Astrocyte (in vitro differentiated cells and primary cell): ENCODE measurements at regions not wholly inside any gene's neighbourhood (a gene's known extent, or its start where the extent isn't known, plus 50 kb on each side); places are given as distances from the start of the nearest gene placed in this dataset.

ENCODE experiments used
- DNase-seq: peaks from one replicate; pipeline ENCODE4 v3.0.0-alpha.2; 2010; ENCODE audit warnings: low read depth
- FAIRE-seq: peaks from 2 replicates; lab custom pipeline; 2011; peaks lifted over from hg19 to GRCh38; lab: Jason Lieb, UNC
- H2AFZ ChIP-seq: 2 replicates; pipeline ENCODE4 v1.6.0; 2012; ENCODE audit warnings: low read depth, low read length, inconsistent platforms
- H3K27ac ChIP-seq: 2 replicates; pipeline ENCODE4 v1.5.1; 2011; ENCODE audit warnings: low read depth, low read length, inconsistent platforms
- H3K27me3 ChIP-seq: 2 replicates; pipeline ENCODE4 v1.6.0; 2011; ENCODE audit warnings: low read length, inconsistent platforms; ENCODE audit not compliant: insufficient read depth
- H3K36me3 ChIP-seq: 2 replicates; pipeline ENCODE4 v1.5.1; 2011; ENCODE audit warnings: low read length, inconsistent platforms; ENCODE audit not compliant: insufficient read depth
- H3K4me1 ChIP-seq: 2 replicates; pipeline ENCODE4 v1.5.1; 2011; ENCODE audit warnings: low read length, inconsistent platforms; ENCODE audit not compliant: insufficient read depth
- H3K4me2 ChIP-seq: 2 replicates; pipeline ENCODE4 v1.6.0; 2012; ENCODE audit warnings: low read length, inconsistent platforms
- H3K4me3 ChIP-seq: 2 replicates; pipeline ENCODE4 v1.5.1; 2011; ENCODE audit warnings: low read depth, mild to moderate bottlenecking, low read length, inconsistent platforms; ENCODE audit not compliant: insufficient read depth
- H3K79me2 ChIP-seq: 2 replicates; pipeline ENCODE4 v1.6.0; 2012; ENCODE audit warnings: mild to moderate bottlenecking, low read length, inconsistent platforms; ENCODE audit not compliant: insufficient read depth
- H3K9ac ChIP-seq: 2 replicates; pipeline ENCODE4 v1.6.0; 2012; ENCODE audit warnings: mild to moderate bottlenecking, low read length, inconsistent platforms
- H3K9me3 ChIP-seq: 2 replicates; pipeline ENCODE4 v1.5.1; 2012; ENCODE audit warnings: low read depth, mild to moderate bottlenecking, low read length, inconsistent platforms; ENCODE audit not compliant: insufficient read depth
- H4K20me1 ChIP-seq: 2 replicates; pipeline ENCODE4 v1.6.0; 2012; ENCODE audit warnings: low read length, inconsistent platforms; ENCODE audit not compliant: insufficient read depth
- H3K27ac Mint-ChIP-seq: one replicate; pipeline ENCODE4 v1.8.0; 2021; ENCODE audit warnings: mild to moderate bottlenecking, mixed read lengths; ENCODE audit not compliant: unreplicated experiment
- H3K27me3 Mint-ChIP-seq: one replicate; pipeline ENCODE4 v1.8.0; 2021; ENCODE audit warnings: low read depth, mixed read lengths; ENCODE audit not compliant: unreplicated experiment
- H3K36me3 Mint-ChIP-seq: one replicate; pipeline ENCODE4 v1.8.0; 2021; ENCODE audit warnings: low read depth, mixed read lengths; ENCODE audit not compliant: unreplicated experiment
- H3K4me1 Mint-ChIP-seq: one replicate; pipeline ENCODE4 v1.8.0; 2021; ENCODE audit warnings: low read depth, mixed read lengths; ENCODE audit not compliant: unreplicated experiment
- H3K4me3 Mint-ChIP-seq: one replicate; pipeline ENCODE4 v1.8.0; 2021; ENCODE audit warnings: mild to moderate bottlenecking, moderate library complexity, mixed read lengths; ENCODE audit not compliant: unreplicated experiment
- H3K9me3 Mint-ChIP-seq: one replicate; pipeline ENCODE4 v1.8.0; 2021; ENCODE audit warnings: mild to moderate bottlenecking, mixed read lengths; ENCODE audit not compliant: unreplicated experiment
- CTCF ChIP-seq: IDR thresholded peaks from 2 replicates; pipeline ENCODE4 v1.5.1; 2011; ENCODE audit warnings: low read depth, mild to moderate bottlenecking, inconsistent platforms, low read length, moderate library complexity; ENCODE audit not compliant: insufficient read depth
- EZH2 ChIP-seq: IDR thresholded peaks from 2 replicates; pipeline ENCODE4 v1.6.1; 2012; ENCODE audit warnings: mild to moderate bottlenecking, low read length, inconsistent platforms; ENCODE audit not compliant: insufficient read depth

DNA sequence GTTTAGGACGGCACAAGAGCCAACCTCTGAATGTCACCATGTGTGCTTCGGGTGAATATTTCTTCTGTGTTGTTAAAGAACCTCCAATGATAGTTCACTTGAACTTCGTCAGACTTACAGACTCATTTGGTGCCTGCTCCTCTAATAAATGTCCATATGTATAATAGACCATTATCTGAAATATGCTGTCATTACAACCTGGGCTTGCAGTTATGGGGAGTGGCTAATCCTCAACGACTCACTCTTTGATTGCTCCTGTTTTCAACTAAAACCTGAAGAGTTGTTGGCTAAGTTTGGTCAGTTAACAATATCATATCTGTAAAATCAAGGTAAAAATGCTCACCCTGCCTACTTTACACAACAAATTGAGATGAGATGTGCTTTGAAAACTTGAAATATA lies 298.7 kb upstream of the PTGER4 start:
- Histone ChIP-seq H2AFZ (no peak overlapping the region), H3K9ac (no peak overlapping the region), H3K27ac (no peak overlapping the region), H3K27me3 (no peaks in the 10 kb centered on the region), H3K9me3 (no peaks in the 10 kb centered on the region), H3K36me3 (no peaks in the 10 kb centered on the region), H4K20me1 (no peaks in the 10 kb centered on the region), H3K4me1 (peaks cover 12% of the 10 kb centered on the region), H3K4me3 (no peak overlapping the region), H3K79me2 (no peaks in the 10 kb centered on the region), H3K4me2 (no peak overlapping the region)
- FAIRE-seq, result no peak
- no peaks in the 10 kb centered on the region for H3K27me3 Mint-ChIP-seq
- no peak overlapping the region for H3K27ac Mint-ChIP-seq
- peaks cover 2% of the 10 kb centered on the region for H3K9me3 Mint-ChIP-seq
- H3K4me1 Mint-ChIP-seq, result peaks cover 43% of the 10 kb centered on the region
- no peak for DNase-seq
- H3K4me3 Mint-ChIP-seq, result no peak overlapping the region
- TF ChIP-seq EZH2, result no peak
- TF ChIP-seq CTCF, result no peak
- H3K36me3 Mint-ChIP-seq, result no peaks in the 10 kb centered on the region

DNA sequence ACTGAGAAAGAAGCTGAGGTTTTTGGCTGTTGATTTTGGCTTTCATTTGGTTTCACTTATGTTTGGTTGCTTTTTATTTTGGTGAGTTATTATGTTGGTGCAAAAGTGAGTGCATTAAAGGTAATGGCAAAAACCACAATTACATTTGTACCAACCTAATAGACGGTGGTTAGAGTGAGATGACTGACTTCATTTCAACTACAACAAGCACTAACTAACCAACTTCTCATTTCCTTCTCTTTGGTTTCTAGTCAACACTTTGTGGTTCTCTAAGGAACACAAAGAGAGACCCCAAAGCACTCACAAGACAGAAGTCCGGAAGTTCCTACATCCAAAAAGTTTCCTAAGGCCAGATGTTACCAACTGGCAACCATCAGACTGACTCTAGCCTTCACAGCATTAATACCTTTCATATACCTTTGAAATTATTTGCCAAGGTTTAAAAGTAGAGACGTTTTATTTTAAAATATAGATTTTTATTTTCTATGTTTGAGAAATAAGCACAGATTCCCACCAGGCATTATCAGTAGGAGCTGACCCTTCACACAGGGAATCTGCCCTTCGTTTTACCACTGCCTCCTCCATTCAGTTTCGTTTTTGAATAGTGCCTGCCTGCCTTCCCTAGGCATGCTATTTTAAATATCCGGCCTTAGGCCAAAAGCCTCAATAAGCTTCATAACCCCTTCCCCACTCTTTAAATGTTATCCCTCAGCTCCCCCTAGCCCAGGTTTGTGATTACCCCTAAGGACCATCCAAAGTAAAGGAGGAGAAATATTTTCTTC lies 301.1 kb upstream of the PTGER4 start:
- H3K36me3 Mint-ChIP-seq, result no peaks in the 10 kb centered on the region
- no peak overlapping the region for H3K27ac ChIP-seq
- FAIRE-seq (no peak), DNase-seq (no peak)
- H3K9me3 Mint-ChIP-seq, result peaks cover 2% of the 10 kb centered on the region
- no peak overlapping the region for H3K4me3 Mint-ChIP-seq
- no peak overlapping the region for H3K9ac ChIP-seq
- H4K20me1 ChIP-seq, result no peaks in the 10 kb centered on the region
- no peak overlapping the region for H2AFZ ChIP-seq
- H3K36me3 ChIP-seq, result no peaks in the 10 kb centered on the region
- H3K4me3 ChIP-seq, result no peak overlapping the region
- no peak overlapping the region for H3K4me2 ChIP-seq
- H3K4me1 Mint-ChIP-seq, result peaks cover 19% of the 10 kb centered on the region
- H3K9me3 ChIP-seq, result no peaks in the 10 kb centered on the region
- H3K79me2 ChIP-seq, result no peaks in the 10 kb centered on the region
- no peak overlapping the region for H3K27ac Mint-ChIP-seq
- H3K4me1 ChIP-seq, result peaks cover 5% of the 10 kb centered on the region
- no peaks in the 10 kb centered on the region for H3K27me3 Mint-ChIP-seq
- TF ChIP-seq EZH2 (no peak), CTCF (no peak)
- H3K27me3 ChIP-seq, result no peaks in the 10 kb centered on the region

DNA sequence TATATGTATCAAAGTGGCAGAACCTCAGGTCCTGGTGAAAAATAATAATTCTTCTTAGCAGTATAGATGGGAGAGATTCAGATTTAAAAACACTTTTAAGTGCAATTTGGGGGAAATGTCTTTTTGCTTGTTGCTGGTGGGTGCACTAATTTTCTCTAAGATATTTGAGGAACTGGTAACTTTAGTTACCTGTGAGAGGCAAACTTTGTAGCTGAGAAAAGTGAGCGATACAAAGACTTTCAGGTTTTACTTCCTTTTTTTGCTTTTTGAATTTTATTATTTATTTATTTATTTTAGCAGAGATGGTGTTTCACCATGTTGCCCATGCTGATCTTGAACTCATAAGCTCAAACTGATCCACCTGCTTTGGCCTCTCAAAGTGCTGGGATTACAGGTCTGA lies 303.1 kb upstream of the PTGER4 start:
- Histone ChIP-seq H4K20me1 (no peaks in the 10 kb centered on the region), H3K4me2 (no peak overlapping the region), H3K4me1 (no peaks in the 10 kb centered on the region), H3K4me3 (no peak overlapping the region), H3K79me2 (no peaks in the 10 kb centered on the region), H2AFZ (no peak overlapping the region), H3K27me3 (no peaks in the 10 kb centered on the region), H3K27ac (no peak overlapping the region), H3K9ac (no peak overlapping the region), H3K9me3 (no peaks in the 10 kb centered on the region), H3K36me3 (no peaks in the 10 kb centered on the region)
- no peaks in the 10 kb centered on the region for H3K36me3 Mint-ChIP-seq
- H3K4me1 Mint-ChIP-seq, result peaks cover 1% of the 10 kb centered on the region
- no peak overlapping the region for H3K4me3 Mint-ChIP-seq
- FAIRE-seq, result no peak
- H3K9me3 Mint-ChIP-seq, result peaks cover 2% of the 10 kb centered on the region
- no peak for DNase-seq
- H3K27ac Mint-ChIP-seq, result no peak overlapping the region
- H3K27me3 Mint-ChIP-seq, result no peaks in the 10 kb centered on the region
- TF ChIP-seq CTCF (no peak), EZH2 (no peak)
